Hindlimb muscle (tissue), 1 donor: ENCODE measurements at regions not wholly inside any gene's neighbourhood (a gene's known extent, or its start where the extent isn't known, plus 50 kb on each side); places are given as distances from the start of the nearest gene placed in this dataset.

Experiments
- DNase-seq: peaks from one replicate; pipeline ENCODE4 v3.0.0-alpha.2; 2013

- DNase-seq = no peak
Observed at GRCh38 chr15:51156957-51157356, 62.3 kb upstream of the TNFAIP8L3 start.

DNA sequence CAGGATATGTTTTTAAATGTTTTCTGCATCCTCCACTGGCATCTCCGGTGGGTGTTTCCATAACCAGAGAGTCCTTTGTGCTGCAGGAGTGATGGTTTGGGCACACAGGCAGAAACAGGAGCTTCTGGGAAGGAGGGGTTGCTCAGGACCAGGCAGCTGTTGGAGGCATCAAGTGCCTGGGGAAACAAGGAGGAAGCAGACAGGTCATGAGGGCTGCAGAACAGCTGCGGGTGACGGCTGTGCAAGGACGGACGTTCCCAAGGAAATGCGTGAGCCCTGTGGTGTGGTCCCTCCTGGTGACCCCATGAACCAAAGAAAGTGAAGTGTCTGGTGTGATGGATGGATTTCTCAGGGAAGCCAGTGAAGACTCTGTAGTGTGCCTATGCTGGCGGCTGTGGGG is 61.2 kb upstream of the TNFAIP8L3 start:
- DNase-seq = peak; percentile 58

- no peak for DNase-seq
Observed at GRCh38 chr15:51155016-51155580, 60.4 kb upstream of the TNFAIP8L3 start.
